Loucy (cell line): ENCODE measurements at regions not wholly inside any gene's neighbourhood (a gene's known extent, or its start where the extent isn't known, plus 50 kb on each side); places are given as distances from the start of the nearest gene placed in this dataset.

Source experiments
- H2AFZ ChIP-seq: fragments of 200-600 bp; sonication (generic); 2 replicates; pipeline ENCODE4 v1.6.0; 2016; ENCODE audit warnings: antibody characterized with exemption, mild to moderate bottlenecking, low read length, moderate library complexity
- H3F3A ChIP-seq: fragments of 200-600 bp; 2 replicates; pipeline ENCODE4 v1.6.0; 2016; ENCODE audit warnings: antibody characterized with exemption, low read depth, mild to moderate bottlenecking
- H3K27me3 ChIP-seq: fragments of 200-600 bp; sonication (generic); 2 replicates; pipeline ENCODE4 v1.6.1; 2014; ENCODE audit warnings: low read length, mild to moderate bottlenecking; ENCODE audit not compliant: insufficient read depth, poor library complexity, severe bottlenecking
- H3K36me3 ChIP-seq: fragments of 200-600 bp; sonication (generic); 2 replicates; pipeline ENCODE4 v1.6.1; 2016; ENCODE audit warnings: low read length; ENCODE audit not compliant: insufficient read depth
- H3K4me1 ChIP-seq: fragments of 200-600 bp; sonication (generic); 2 replicates; pipeline ENCODE4 v1.5.1; 2014; ENCODE audit warnings: low read length, mild to moderate bottlenecking; ENCODE audit not compliant: insufficient read depth, poor library complexity, severe bottlenecking
- H3K4me2 ChIP-seq: fragments of 200-600 bp; sonication (generic); 2 replicates; pipeline ENCODE4 v1.6.0; 2014; ENCODE audit warnings: antibody characterized with exemption, low read length, low read depth, mild to moderate bottlenecking; ENCODE audit not compliant: poor library complexity, severe bottlenecking
- H3K4me3 ChIP-seq: fragments of 200-600 bp; sonication (generic); 2 replicates; pipeline ENCODE4 v1.5.1; 2014; ENCODE audit warnings: low read length, mild to moderate bottlenecking, mixed read lengths; ENCODE audit not compliant: poor library complexity, severe bottlenecking
- H3K79me2 ChIP-seq: fragments of 200-600 bp; sonication (generic); 2 replicates; pipeline ENCODE4 v1.6.1; 2014; ENCODE audit warnings: low read length; ENCODE audit not compliant: insufficient read depth
- H3K9ac ChIP-seq: fragments of 200-600 bp; sonication (generic); 2 replicates; pipeline ENCODE4 v1.6.0; 2014; ENCODE audit warnings: mild to moderate bottlenecking, low read depth, low read length, moderate library complexity; ENCODE audit not compliant: poor library complexity, severe bottlenecking
- H3K9me2 ChIP-seq: fragments of 200-600 bp; sonication (generic); replicated peaks from 2 replicates; pipeline ENCODE4 v1.6.1; 2016; ENCODE audit warnings: low read depth, low read length, mixed read lengths
- H3K9me3 ChIP-seq: fragments of 200-600 bp; sonication (generic); 2 replicates; pipeline ENCODE4 v1.6.1; 2014; ENCODE audit warnings: mild to moderate bottlenecking, antibody characterized with exemption, low read length, low read depth; ENCODE audit not compliant: insufficient read depth
- H4K20me1 ChIP-seq: fragments of 200-600 bp; sonication (generic); 2 replicates; pipeline ENCODE4 v1.6.0; 2014; ENCODE audit warnings: antibody characterized with exemption, low read length, mild to moderate bottlenecking; ENCODE audit not compliant: insufficient read depth, poor library complexity, severe bottlenecking
- CTCF ChIP-seq: fragments of 200-600 bp; sonication (generic); conservative IDR thresholded peaks from 2 replicates; pipeline ENCODE4 v1.5.1; 2014; ENCODE audit warnings: mild to moderate bottlenecking, antibody characterized with exemption, low read length
- EZH2phosphoT487 ChIP-seq: fragments of 200-600 bp; IDR thresholded peaks from 2 replicates; pipeline ENCODE4 v1.6.1; 2018; ENCODE audit warnings: antibody characterized with exemption, mild to moderate bottlenecking, moderate library complexity, borderline replicate concordance

- Histone ChIP-seq H3K9me3 (no peaks in the 10 kb centered on the region; the same call in 1 of the 2 replicates), H3F3A (no peaks in the 10 kb centered on the region), H3K9ac (no peak overlapping the region), H3K27me3 (no peaks in the 10 kb centered on the region), H4K20me1 (no peaks in the 10 kb centered on the region), H3K36me3 (no peaks in the 10 kb centered on the region), H2AFZ (no peak overlapping the region), H3K4me3 (no peak overlapping the region), H3K79me2 (no peaks in the 10 kb centered on the region), H3K4me2 (no peak overlapping the region), H3K9me2 (no peaks in the 10 kb centered on the region), H3K4me1 (no peaks in the 10 kb centered on the region)
- TF ChIP-seq CTCF (no peak), EZH2phosphoT487 (no peak)
Measured at GRCh38 chr12:46908936-46909635, 83.3 kb upstream of the SLC38A4 start.

- Histone ChIP-seq H3K9me3 (no peaks in the 10 kb centered on the region; the same call in 1 of the 2 replicates), H3K27me3 (no peaks in the 10 kb centered on the region), H3K9me2 (no peaks in the 10 kb centered on the region), H3K79me2 (no peaks in the 10 kb centered on the region), H3K36me3 (no peaks in the 10 kb centered on the region), H3F3A (no peaks in the 10 kb centered on the region), H3K4me2 (no peak overlapping the region), H3K9ac (no peak overlapping the region), H3K4me3 (no peak overlapping the region), H3K4me1 (no peaks in the 10 kb centered on the region), H2AFZ (no peak overlapping the region), H4K20me1 (no peaks in the 10 kb centered on the region)
- TF ChIP-seq CTCF (no peak), EZH2phosphoT487 (no peak)
Measured at GRCh38 chr12:46910830-46911229, 85.0 kb upstream of the SLC38A4 start.

- Histone ChIP-seq H3K27me3 (no peaks in the 10 kb centered on the region), H3F3A (no peaks in the 10 kb centered on the region), H3K9me2 (no peaks in the 10 kb centered on the region), H2AFZ (no peak overlapping the region), H3K36me3 (no peaks in the 10 kb centered on the region), H3K79me2 (no peaks in the 10 kb centered on the region), H3K4me2 (no peak overlapping the region), H3K9ac (no peak overlapping the region), H3K4me3 (no peak overlapping the region), H3K4me1 (no peaks in the 10 kb centered on the region), H3K9me3 (no peaks in the 10 kb centered on the region; the same call in 1 of the 2 replicates), H4K20me1 (no peaks in the 10 kb centered on the region)
- TF ChIP-seq CTCF (no peak), EZH2phosphoT487 (no peak)
Measured at GRCh38 chr12:46914336-46914735, 88.5 kb upstream of the SLC38A4 start.
